Gastroesophageal sphincter (tissue), 4 donors: ENCODE measurements at regions not wholly inside any gene's neighbourhood (a gene's known extent, or its start where the extent isn't known, plus 50 kb on each side); places are given as distances from the start of the nearest gene placed in this dataset.

Experiments
- ATAC-seq: fragments of 150-250 bp; one replicate; pipeline ENCODE4 v1.9.1; 2016; ENCODE audit warnings: mild to moderate bottlenecking, moderate library complexity
- H3K27ac ChIP-seq, 4 donors: fragments of 200-600 bp; sonication (generic) in 3 of 4; 1 replicate in 3 of 4; 2 replicates in 1 of 4; pipeline ENCODE4 v1.5.1; 2016 to 2019
- H3K27me3 ChIP-seq: fragments of 200-600 bp; sonication (generic); one replicate; pipeline ENCODE4 v1.5.1; 2019
- H3K36me3 ChIP-seq, 2 donors: fragments of 200-600 bp; sonication (generic); one replicate each; pipeline ENCODE4 v1.5.1; 2019; ENCODE audit warnings: control low read depth in 1 of 2
- H3K4me1 ChIP-seq, 3 donors: fragments of 200-600 bp; sonication (generic); 1 replicate in 2 of 3; 2 replicates in 1 of 3; pipeline ENCODE4 v1.5.1; 2016 to 2019; ENCODE audit warnings: control low read depth in 2 of 3
- H3K4me3 ChIP-seq, 2 donors: fragments of 200-600 bp; sonication (generic); one replicate each; pipeline ENCODE4 v1.5.1; 2019; ENCODE audit warnings: mild to moderate bottlenecking in 1 of 2, moderate library complexity in 1 of 2
- H3K9me3 ChIP-seq, 3 donors: fragments of 200-600 bp; sonication (generic); one replicate each; pipeline ENCODE4 v1.5.1; 2017 to 2019; ENCODE audit warnings: control low read depth in 2 of 3
- EP300 ChIP-seq: sonication (generic); formaldehyde crosslinking; IDR thresholded peaks from one replicate; pipeline ENCODE4 v1.6.1; 2017; ENCODE audit warnings: antibody characterized with exemption, mild to moderate bottlenecking
- POLR2A ChIP-seq, 2 donors: fragments of 450-650 bp; IDR thresholded peaks; one replicate each; pipeline ENCODE4 v1.6.1; 2017; ENCODE audit warnings: antibody characterized with exemption in 2 of 2, mild to moderate bottlenecking in 2 of 2, moderate library complexity in 1 of 2
- POLR2AphosphoS5 ChIP-seq: sonication (generic); formaldehyde crosslinking; IDR thresholded peaks from one replicate; pipeline ENCODE4 v1.6.1; 2017; ENCODE audit warnings: antibody characterized with exemption
- WGBS, 2 donors: methylation state at CpG; one replicate each; pipeline ENCODE4 v1.1.5; 2018; ENCODE audit warnings: low coverage in 1 of 2; 5-methylcytosine and 5-hydroxymethylcytosine counted together
- TF ChIP-seq, protein P1 (sequence below), 4 experiments: fragments of 200-600 bp in 2 of 4; fragments of 450-650 bp in 2 of 4; sonication (generic) in 1 of 4; IDR thresholded peaks; one replicate each; pipeline ENCODE4 v1.5.1; 2017 to 2019; ENCODE audit warnings: antibody characterized with exemption in 4 of 4, mild to moderate bottlenecking in 2 of 4, moderate library complexity in 2 of 4

DNA sequence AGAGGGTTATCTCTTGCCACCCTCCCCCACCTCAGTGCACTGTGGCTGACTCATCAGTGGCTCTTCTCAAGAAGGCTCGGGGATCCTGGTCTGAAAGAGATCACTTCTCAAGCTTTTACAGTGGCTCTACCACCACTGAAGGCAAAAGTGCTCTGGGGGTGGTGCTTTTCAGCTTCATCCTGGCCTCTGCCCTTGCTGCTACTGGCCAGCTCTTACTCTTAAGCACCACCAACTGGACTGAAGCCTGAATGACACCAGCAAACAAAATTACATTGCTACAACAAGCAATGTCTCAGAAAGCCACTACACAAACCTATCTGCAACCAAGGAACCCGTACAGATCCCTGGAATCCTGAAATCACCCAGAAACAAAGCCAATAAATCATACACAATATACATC lies 402.1 kb downstream of the EPHA7 start:
- H3K27me3 ChIP-seq = no peaks in the 10 kb centered on the region
- TF ChIP-seq, protein P1, sequence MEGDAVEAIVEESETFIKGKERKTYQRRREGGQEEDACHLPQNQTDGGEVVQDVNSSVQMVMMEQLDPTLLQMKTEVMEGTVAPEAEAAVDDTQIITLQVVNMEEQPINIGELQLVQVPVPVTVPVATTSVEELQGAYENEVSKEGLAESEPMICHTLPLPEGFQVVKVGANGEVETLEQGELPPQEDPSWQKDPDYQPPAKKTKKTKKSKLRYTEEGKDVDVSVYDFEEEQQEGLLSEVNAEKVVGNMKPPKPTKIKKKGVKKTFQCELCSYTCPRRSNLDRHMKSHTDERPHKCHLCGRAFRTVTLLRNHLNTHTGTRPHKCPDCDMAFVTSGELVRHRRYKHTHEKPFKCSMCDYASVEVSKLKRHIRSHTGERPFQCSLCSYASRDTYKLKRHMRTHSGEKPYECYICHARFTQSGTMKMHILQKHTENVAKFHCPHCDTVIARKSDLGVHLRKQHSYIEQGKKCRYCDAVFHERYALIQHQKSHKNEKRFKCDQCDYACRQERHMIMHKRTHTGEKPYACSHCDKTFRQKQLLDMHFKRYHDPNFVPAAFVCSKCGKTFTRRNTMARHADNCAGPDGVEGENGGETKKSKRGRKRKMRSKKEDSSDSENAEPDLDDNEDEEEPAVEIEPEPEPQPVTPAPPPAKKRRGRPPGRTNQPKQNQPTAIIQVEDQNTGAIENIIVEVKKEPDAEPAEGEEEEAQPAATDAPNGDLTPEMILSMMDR (IDR thresholded peaks at IDR 0.05) = no peak
- no peak for TF ChIP-seq EP300
- no peak for TF ChIP-seq POLR2A (IDR thresholded peaks at IDR 0.05)
- no peak for TF ChIP-seq POLR2AphosphoS5

DNA sequence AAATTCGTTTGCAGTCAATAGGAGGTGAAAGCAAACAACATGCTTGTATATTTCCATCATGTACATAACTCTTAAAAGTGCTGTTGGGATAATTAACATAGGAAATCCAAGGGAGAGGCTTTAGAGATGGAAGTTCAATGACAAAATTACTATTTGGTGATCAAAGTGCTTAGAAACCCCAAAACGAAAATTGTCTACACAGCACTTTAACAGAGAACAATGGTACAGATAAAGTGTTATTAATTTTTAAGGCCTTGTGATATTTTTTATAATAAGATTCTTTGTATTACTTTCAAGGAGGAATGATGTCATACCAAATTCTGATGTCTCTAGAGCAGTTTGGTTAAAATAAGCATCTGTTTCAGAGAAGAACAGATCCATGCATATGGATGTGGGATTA lies 406.3 kb downstream of the EPHA7 start:
- Histone ChIP-seq H3K4me1 (no peaks in the 10 kb centered on the region), H3K27me3 (no peaks in the 10 kb centered on the region), H3K27ac (no peak overlapping the region), H3K9me3 (peaks cover 0 to 2% (median 0%) of the 10 kb centered on the region in 3 donors), H3K4me3 (no peak overlapping the region), H3K36me3 (no peaks in the 10 kb centered on the region)
- TF ChIP-seq, protein P1 (IDR thresholded peaks at IDR 0.05) = no peak
- TF ChIP-seq POLR2A (IDR thresholded peaks at IDR 0.05) (no peak), EP300 (no peak), POLR2AphosphoS5 (no peak)
- WGBS, 2 donors = 54 to 71% methylated on average over 2 of the region's 2 CpGs
- no peak for ATAC-seq

More for the DNA sequence above, 402.1 kb downstream of the EPHA7 start:
- Histone ChIP-seq H3K27ac (no peak overlapping the region), H3K4me3 (no peak overlapping the region), H3K4me1 (no peaks in the 10 kb centered on the region), H3K36me3 (no peaks in the 10 kb centered on the region), H3K9me3 (no peaks in the 10 kb centered on the region)
- ATAC-seq = no peak
- 100% methylated on average over 1 of the region's 2 CpGs; no CpG with 5 or more reads in 1 of the 2 donors for WGBS, 2 donors

DNA sequence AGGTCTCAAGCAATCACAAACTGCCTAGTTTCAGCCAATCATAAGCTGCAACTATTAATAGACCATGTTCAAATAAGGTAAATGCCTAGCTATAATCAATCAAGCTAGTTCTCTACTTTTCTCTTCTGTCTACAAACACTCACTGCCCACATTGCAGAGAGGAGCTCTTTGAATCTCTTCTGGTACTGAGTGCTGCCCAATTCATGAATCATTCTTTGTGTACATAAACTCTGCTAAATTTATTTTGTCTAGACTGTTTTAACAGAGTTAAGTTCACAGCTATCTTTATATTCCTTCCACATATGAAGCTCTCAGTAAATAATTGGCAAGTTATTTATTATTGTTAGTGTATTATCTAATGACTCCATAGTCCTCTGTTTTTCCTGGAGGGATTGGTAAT lies 411.0 kb downstream of the EPHA7 start:
- no peaks in the 10 kb centered on the region for H3K27me3 ChIP-seq
- TF ChIP-seq POLR2A (IDR thresholded peaks at IDR 0.05) (no peak), EP300 (no peak), POLR2AphosphoS5 (no peak)
- TF ChIP-seq, protein P1 (IDR thresholded peaks at IDR 0.05) = no peak
- peaks cover 0 to 3% (median 0%) of the 10 kb centered on the region in 3 donors for H3K9me3 ChIP-seq
- H3K27ac ChIP-seq = no peak overlapping the region
- H3K4me3 ChIP-seq = no peak overlapping the region
- no peaks in the 10 kb centered on the region for H3K36me3 ChIP-seq
- no peaks in the 10 kb centered on the region for H3K4me1 ChIP-seq
- ATAC-seq = no peak

DNA sequence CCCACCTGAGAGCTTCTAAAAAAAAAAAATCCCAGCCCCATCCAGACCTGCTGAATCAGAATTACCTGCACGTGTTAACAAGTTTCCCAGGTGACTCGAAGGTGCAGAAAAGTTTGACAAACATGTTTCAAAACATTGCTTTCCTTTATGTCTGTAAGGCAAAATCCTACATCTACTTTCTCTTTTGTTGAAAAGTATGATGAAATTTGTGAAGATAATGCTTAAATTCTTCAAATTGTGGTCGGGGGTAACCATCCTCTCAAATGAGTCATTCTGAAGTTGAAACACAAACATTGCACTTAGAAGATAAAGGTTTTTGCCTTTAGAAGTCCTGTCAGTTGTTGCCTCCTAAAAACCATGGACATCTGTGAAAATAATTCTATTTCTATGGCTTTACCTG lies 429.7 kb downstream of the EPHA7 start:
- Histone ChIP-seq H3K4me1 (no peaks in the 10 kb centered on the region), H3K36me3 (no peaks in the 10 kb centered on the region), H3K27ac (no peak overlapping the region), H3K4me3 (no peak overlapping the region), H3K27me3 (no peaks in the 10 kb centered on the region), H3K9me3 (no peaks in the 10 kb centered on the region)
- no peak for ATAC-seq
- TF ChIP-seq POLR2A (IDR thresholded peaks at IDR 0.05) = no peak
- TF ChIP-seq, protein P1 (IDR thresholded peaks at IDR 0.05) = no peak
- no peak for TF ChIP-seq POLR2AphosphoS5
- no peak for TF ChIP-seq EP300
- WGBS, 2 donors = 77 to 93% methylated on average over 3 of the region's 3 CpGs

DNA sequence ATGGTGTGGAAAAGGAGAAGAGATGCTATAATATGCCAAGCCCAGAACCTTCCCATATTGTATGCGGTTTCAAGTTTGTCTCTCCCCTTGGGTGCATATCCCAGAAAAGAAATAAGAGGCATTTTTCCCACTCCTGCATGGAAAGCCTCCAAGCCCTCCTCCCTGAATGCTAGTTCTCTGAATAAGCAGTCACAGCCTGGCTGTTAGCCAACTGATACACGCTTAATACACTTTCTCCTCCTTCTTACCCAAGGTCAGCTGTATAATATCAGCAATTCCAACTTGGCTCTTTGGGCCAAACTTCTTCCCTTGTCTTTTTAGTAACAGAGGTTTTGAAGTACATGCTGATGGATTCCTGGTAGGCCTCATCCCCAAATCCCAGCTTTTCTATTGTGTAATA lies 440.1 kb downstream of the EPHA7 start:
- WGBS, 2 donors = 83 to 100% methylated on average over 1 to 2 of the region's 2 CpGs
- no peak overlapping the region for H3K27ac ChIP-seq
- no peak overlapping the region for H3K4me3 ChIP-seq
- TF ChIP-seq POLR2A (IDR thresholded peaks at IDR 0.05) (no peak), POLR2AphosphoS5 (no peak), EP300 (no peak)
- TF ChIP-seq, protein P1 (IDR thresholded peaks at IDR 0.05) = no peak
- no peaks in the 10 kb centered on the region for H3K4me1 ChIP-seq
- H3K27me3 ChIP-seq = no peaks in the 10 kb centered on the region
- no peaks in the 10 kb centered on the region for H3K36me3 ChIP-seq
- no peak for ATAC-seq
- no peaks in the 10 kb centered on the region for H3K9me3 ChIP-seq
